ENCODE measurements at regions not wholly inside any gene's neighbourhood (a gene's known extent, or its start where the extent isn't known, plus 50 kb on each side); places are given as distances from the start of the nearest gene placed in this dataset.

- Histone ChIP-seq H3K9ac (ENCODE audit: control insufficient read depth, extremely low read depth, insufficient read depth, low read length) (no peak overlapping the region), H2AFZ (ENCODE audit: control insufficient read depth, low read length) (no peak overlapping the region), H3K36me3 (ENCODE audit: control insufficient read depth in 2 of 2, extremely low read depth in 1 of 2, insufficient read depth in 2 of 2, low read length in 2 of 2) (no peaks in the 10 kb centered on the region), H3K9me1 (ENCODE audit: control insufficient read depth, extremely low read depth, insufficient read depth, low read length) (no peaks in the 10 kb centered on the region), H3K4me3 (ENCODE audit: control insufficient read depth in 2 of 3, extremely low read depth in 1 of 3, insufficient read depth in 2 of 3, low read depth in 1 of 3, low read length in 3 of 3) (no peak overlapping the region), H4K20me1 (ENCODE audit: control insufficient read depth, extremely low read depth, insufficient read depth, low read length) (no peaks in the 10 kb centered on the region), H3K9me3 (ENCODE audit: control insufficient read depth, low read depth, low read length) (no peaks in the 10 kb centered on the region), H3K79me2 (ENCODE audit: control insufficient read depth, insufficient read depth, low read length) (no peaks in the 10 kb centered on the region), H3K4me1 (ENCODE audit: control insufficient read depth, extremely low read depth, insufficient read depth, low read length) (no peaks in the 10 kb centered on the region), H3K27me3 (ENCODE audit: control insufficient read depth, extremely low read depth, insufficient read depth, low read length) (no peaks in the 10 kb centered on the region), H3K27ac (ENCODE audit: control insufficient read depth, insufficient read depth, low read length) (no peak overlapping the region), H3K4me2 (ENCODE audit: control insufficient read depth, extremely low read depth, insufficient read depth, low read depth, low read length) (no peak overlapping the region)
- DNase-seq (ENCODE audit: low read depth, low spot score) (no peak), FAIRE-seq (no peak)
- dilution Hi-C loops (cut with MboI; ENCODE audit: extremely low pct_ligation_motif_present, low sequenced_read_pairs) = no loop called here
- TF ChIP-seq CTCF (optimal IDR thresholded peaks at IDR 0.05 in 1 of 3, IDR thresholded peaks at IDR 0.05 in 1 of 3, conservative IDR thresholded peaks at IDR 0.05 in 1 of 3; ENCODE audit: extremely low read depth in 1 of 3, insufficient read depth in 2 of 3, low read length in 3 of 3) = no peak
- TF ChIP-seq EZH2 (IDR thresholded peaks at IDR 0.05; ENCODE audit: low read length) = no peak
Measured at GRCh38 chr3:104734627-104735026, 632.1 kb upstream of the ALCAM start.

GRCh38 chr3:104735691-104736090 is 631.0 kb upstream of the ALCAM start:
- H3K27me3 ChIP-seq (ENCODE audit: control insufficient read depth, extremely low read depth, insufficient read depth, low read length) = no peaks in the 10 kb centered on the region
- no peak overlapping the region for H3K4me3 ChIP-seq (ENCODE audit: control insufficient read depth in 2 of 3, extremely low read depth in 1 of 3, insufficient read depth in 2 of 3, low read depth in 1 of 3, low read length in 3 of 3)
- no peak overlapping the region for H3K4me2 ChIP-seq (ENCODE audit: control insufficient read depth, extremely low read depth, insufficient read depth, low read depth, low read length)
- no peaks in the 10 kb centered on the region for H3K9me3 ChIP-seq (ENCODE audit: control insufficient read depth, low read depth, low read length)
- no peak overlapping the region for H3K27ac ChIP-seq (ENCODE audit: control insufficient read depth, insufficient read depth, low read length)
- no peak overlapping the region for H2AFZ ChIP-seq (ENCODE audit: control insufficient read depth, low read length)
- no peaks in the 10 kb centered on the region for H3K36me3 ChIP-seq (ENCODE audit: control insufficient read depth in 2 of 2, extremely low read depth in 1 of 2, insufficient read depth in 2 of 2, low read length in 2 of 2)
- no peaks in the 10 kb centered on the region for H4K20me1 ChIP-seq (ENCODE audit: control insufficient read depth, extremely low read depth, insufficient read depth, low read length)
- H3K4me1 ChIP-seq (ENCODE audit: control insufficient read depth, extremely low read depth, insufficient read depth, low read length) = no peaks in the 10 kb centered on the region
- FAIRE-seq = no peak
- no peak for DNase-seq (ENCODE audit: low read depth, low spot score)
- H3K79me2 ChIP-seq (ENCODE audit: control insufficient read depth, insufficient read depth, low read length) = no peaks in the 10 kb centered on the region
- no peak for TF ChIP-seq CTCF (optimal IDR thresholded peaks at IDR 0.05 in 1 of 3, IDR thresholded peaks at IDR 0.05 in 1 of 3, conservative IDR thresholded peaks at IDR 0.05 in 1 of 3; ENCODE audit: extremely low read depth in 1 of 3, insufficient read depth in 2 of 3, low read length in 3 of 3)
- no peak for TF ChIP-seq EZH2 (IDR thresholded peaks at IDR 0.05; ENCODE audit: low read length)
- dilution Hi-C loops (cut with MboI; ENCODE audit: extremely low pct_ligation_motif_present, low sequenced_read_pairs) = no loop called here
- no peak overlapping the region for H3K9ac ChIP-seq (ENCODE audit: control insufficient read depth, extremely low read depth, insufficient read depth, low read length)
- no peaks in the 10 kb centered on the region for H3K9me1 ChIP-seq (ENCODE audit: control insufficient read depth, extremely low read depth, insufficient read depth, low read length)
